HG02981 (cell line): ENCODE measurements at regions not wholly inside any gene's neighbourhood (a gene's known extent, or its start where the extent isn't known, plus 50 kb on each side); places are given as distances from the start of the nearest gene placed in this dataset.
"Not testable (repeated sequence)": the region's sequence is repeated elsewhere in the genome, so short reads cannot be mapped to it uniquely, and the experiment has no call there.

Experiments used
- ATAC-seq: cut with Tn5 transposase; IDR thresholded peaks from one replicate; pipeline ENCODE4 v1.9.1; 2021; ENCODE audit warnings: mild to moderate bottlenecking, moderate library complexity; ENCODE audit not compliant: unreplicated experiment

DNA sequence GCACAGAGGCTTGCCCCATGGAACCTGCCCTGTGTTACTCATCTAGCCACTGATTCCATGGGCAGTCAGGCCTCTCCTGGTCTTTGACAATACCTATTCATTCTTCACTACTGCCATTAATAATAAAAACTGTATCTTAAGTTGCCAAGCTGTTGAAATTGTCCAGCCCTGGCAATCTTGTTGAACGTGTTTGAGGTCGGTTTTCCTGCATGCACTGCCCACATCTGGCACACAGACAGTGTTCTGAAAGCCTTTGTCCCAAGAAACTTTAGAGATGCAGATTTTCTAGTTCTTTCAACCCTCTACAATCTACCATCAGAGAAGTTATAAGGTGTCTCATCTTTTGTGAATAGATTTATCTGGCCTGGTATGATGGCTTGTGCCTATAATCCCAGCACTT, 567.2 kb upstream of the NECTIN3 start:
- no peak for ATAC-seq

DNA sequence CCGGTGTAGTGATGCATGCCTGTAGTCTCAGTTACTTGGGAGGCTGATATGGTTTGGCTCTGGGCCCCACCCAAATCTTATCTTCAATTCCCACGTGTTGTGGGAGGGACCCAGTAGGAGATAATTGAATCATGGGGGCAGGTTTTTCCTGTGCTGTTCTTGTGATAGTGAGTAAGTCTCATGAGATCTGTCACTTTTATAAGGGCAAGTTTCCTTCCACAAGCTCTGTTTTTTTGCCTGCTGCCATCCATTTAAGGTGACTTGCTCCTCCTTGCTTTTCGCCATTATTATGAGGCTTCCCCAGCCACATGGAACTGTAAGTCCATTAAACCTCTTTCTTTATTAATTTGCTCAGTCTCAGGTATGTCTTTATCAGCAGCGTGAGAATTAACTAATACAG, 566.7 kb upstream of the NECTIN3 start:
- no peak for ATAC-seq

DNA sequence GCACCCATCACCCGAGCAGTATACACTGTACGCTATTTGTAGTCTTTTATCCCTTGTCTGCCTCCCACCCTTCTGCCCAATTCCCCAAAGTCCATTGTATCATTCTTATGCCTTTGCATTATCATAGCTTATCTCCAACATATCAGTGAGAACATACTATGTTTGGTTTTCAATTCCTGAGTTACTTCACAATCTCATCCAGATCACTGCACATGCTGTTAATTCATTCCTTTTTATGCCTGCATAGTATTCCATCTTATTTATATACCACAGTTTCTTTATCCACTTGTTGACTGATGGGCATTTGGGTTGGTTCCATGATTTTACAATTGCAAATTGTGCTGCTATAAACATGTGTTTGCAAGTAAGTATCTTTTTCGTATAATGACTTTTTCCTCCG, 564.7 kb upstream of the NECTIN3 start:
- ATAC-seq: no peak

DNA sequence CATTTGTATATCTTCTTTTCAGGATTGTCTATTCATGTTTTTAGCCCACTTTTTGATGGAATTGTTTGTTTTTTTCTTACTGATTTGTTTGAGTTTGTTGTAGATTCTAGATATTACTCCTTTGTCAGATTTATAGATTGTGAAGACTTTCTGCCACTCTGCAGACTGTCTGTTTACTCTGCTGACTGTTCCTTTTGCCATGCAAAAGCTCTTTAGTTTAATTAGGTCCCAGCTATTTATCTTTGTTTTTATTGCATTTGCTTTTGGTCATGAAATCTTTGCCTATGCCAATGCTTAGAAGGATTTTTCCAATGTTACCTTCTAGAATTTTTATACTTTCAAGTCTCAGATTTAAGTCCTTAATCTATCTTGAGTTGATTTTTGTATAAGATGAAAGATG, 564.0 kb upstream of the NECTIN3 start:
- ATAC-seq: not testable (repeated sequence)

DNA sequence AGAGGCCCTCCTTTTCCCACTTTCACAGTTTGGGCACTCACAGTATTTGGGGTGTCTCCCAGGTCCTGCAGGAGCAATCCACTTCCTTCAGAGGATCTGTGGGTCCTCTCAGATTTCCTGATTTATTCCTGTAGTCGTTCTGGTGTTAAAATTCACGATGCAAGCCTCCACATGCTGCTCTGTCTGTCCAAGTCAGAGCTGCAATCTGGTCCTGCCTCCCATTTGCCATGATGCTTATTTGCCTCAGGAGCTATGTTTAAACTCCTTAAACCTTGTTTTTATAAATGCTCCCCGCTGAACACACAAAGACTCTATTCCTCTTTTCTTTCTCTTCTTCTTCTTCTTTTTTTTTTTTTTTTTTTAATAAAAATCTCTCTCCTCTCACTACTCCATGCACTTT, 558.7 kb upstream of the NECTIN3 start:
- ATAC-seq: no peak

DNA sequence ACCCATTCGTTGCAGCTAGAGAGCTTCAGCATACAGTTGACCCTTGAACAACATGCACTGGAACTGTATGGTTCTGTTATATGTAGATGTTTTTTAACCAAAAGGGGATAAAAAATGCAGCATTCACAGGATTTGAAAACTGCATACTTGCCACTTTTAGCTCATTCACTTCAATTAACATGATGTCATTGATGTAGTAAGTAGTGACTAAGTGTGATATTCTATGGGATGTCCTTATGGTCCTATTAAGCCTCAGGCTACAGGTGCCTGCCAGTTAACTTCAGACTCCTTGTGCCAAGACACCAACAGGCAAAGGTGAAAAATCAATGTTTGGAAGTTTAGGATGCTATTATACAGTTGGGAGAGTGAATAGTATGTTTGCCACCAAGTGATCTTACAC, 553.6 kb upstream of the NECTIN3 start:
- ATAC-seq: no peak

DNA sequence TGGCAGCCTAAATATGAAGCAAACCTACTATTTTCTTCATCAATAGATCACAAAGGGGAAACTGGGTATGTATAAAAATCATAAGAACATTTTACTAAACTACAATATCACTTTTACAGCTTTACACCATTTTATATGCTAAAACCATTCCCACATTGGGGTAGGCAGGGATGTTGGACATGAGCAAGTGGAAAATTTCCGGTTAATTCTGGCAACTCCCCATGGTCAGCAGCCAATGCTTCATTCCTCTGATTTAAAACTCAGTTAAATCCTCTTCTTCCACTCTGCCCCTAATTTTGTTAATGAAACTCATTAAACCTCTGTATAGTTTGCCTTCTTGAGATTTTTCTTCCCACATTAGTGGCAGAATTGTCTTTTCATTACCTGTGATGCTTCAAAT, 552.5 kb upstream of the NECTIN3 start:
- no peak for ATAC-seq

DNA sequence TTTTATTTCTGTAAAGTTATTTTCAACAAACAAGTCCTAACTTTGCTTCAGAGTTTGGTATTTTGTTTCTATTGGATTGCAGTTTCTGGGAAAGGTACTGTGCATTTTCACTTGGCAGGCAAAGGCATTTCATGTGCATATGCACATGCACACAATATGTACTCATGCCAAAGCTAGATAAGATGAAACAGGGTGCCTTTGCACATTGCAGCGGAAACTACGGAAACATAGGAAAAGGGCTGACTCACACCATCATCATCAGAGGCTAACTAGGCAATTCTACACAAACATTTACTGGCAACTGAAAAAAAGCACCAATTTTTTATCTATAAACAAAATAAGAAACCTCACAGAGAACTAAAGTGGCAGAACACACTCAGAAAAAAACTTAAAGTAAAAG, 550.6 kb upstream of the NECTIN3 start:
- no peak for ATAC-seq

DNA sequence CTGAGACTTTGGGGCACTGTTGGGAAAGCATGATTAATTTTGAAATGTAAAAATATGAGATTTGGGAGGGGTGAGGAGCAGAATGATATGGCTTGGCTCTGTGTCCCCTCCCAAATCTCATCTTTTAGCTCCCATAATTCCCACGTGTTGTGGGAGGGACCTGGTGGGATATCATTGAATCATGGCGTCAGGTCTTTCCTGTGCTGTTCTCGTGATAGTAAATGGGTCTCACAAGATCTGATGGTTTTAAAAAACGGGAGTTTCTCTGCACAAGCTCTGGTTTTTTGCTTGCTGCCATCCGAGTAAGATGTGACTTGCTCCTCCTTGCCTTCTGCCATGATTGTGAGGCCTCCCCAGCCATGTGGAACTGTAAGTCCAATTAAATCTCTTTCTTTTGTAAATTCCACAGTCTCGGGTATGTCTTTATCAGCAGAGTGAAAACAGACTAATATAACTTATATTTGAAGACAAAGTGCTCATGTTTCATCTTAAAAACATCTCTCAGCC, 546.0 kb upstream of the NECTIN3 start:
- ATAC-seq: not testable (repeated sequence)

DNA sequence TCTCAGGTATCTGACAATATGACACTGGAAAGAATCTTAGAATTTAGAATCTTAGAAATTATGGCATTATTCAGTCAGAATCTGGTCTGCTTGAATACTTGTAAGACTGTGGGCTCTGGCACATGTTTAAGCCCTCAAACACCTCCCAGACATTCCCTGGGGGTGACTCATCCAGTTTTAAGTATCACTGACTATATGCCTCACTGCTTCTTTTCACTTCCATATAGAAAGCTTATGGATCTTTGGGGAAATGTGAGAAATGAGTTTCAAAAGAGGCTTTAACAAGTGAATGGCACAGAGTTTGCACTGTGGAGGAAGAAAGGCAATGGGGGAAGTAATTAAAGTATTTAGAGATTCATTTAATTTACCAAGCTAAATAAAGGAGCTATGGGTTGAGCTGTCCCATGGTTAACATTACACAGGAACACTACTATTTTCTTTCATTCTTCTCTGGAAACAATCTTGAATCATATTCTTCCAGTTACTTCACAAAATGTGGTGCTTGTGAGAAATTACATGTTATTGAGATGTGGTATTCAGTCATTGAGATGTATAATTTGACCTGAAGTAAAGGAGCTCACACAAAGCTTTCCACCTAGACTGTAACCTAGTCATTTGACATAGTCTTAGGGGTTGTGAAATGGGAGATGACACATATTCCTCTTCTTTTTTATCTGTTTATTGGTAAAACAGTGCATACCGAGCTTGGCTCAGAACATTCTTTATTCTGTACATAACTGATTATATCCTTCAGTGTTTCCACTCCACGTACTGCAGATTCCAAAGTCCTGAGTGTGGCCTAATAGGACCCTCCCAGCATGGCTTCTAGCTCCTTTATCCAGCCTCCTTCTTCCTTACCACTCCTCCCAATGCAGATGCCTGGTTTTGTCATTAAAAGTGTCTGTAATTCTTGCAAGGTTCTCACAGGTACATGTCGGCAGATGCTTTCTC, 544.6 kb upstream of the NECTIN3 start:
- ATAC-seq: no peak

DNA sequence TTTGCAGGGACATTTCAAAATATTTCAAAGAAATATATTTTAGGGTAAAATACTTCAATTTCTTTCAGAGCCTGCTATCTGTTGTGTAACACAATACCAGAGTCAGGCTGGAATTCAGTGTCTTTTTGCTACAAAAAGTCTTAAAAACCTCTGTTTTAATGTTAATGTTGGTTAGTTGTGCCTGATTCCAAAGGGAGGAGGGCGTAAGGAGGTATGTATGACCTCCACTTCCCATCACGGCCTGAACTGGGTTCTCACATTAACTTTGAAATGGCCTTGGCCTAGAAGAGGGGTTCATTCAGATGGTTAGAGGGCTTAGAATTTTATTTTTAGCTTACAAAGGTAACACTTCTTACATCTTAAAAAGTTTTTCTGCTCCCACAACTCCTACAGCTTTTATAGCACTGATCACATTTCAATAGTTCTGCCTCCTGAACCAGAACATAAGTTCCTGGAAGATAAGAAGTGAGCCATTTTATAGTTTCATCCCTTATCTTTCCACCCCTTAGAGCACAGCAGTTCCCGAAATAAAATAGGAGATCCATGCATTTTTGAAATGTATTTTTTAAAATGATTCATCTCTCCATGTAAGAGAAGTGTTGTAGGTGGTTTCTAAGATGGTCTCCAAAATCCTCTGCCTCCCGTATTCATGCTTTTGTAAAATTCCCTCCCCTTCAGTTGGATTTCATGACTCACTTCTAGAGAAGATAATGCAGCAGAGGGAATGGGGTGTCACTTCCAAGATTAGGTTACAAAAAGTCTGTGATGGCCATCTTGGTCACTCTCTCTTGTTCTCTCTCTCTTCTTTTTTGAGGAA, 543.1 kb upstream of the NECTIN3 start:
- no peak for ATAC-seq

DNA sequence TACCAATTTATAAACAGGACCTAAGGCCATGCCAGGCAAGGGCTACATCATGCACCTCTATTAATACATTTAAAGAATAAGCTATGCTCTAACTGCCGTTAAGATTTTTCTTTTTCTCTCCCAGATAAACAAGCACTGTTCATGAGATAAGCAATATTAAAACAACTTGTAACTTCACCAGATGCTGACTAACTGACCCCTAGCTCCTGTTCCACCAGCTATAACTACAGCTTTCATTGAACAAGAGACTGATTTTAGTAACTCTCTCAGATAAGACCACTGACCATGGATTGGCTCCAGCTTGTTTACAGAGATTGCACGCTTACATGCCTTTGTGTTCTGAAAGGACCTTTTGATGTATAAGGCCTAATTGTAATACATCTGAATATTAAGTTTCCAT, 540.7 kb upstream of the NECTIN3 start:
- ATAC-seq: no peak

DNA sequence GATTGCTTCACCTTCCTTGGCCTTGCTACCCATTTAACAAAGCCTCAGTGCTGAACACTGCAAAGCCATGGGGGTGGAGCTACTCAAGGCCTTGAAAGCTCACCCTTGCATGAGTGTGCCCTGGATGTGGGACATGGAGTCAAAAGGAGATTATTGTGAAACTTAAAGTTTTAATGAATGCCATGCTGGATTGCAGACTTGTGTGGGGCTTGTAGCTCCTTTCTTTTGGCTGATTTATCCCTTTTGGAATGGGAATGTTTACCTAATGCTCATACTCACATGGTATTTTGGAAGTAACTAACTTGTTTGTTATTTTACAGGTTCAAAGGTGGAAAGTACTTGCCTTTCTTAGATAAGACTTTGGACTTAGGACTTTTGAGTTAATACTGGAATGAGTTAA, 538.5 kb upstream of the NECTIN3 start:
- no peak for ATAC-seq

DNA sequence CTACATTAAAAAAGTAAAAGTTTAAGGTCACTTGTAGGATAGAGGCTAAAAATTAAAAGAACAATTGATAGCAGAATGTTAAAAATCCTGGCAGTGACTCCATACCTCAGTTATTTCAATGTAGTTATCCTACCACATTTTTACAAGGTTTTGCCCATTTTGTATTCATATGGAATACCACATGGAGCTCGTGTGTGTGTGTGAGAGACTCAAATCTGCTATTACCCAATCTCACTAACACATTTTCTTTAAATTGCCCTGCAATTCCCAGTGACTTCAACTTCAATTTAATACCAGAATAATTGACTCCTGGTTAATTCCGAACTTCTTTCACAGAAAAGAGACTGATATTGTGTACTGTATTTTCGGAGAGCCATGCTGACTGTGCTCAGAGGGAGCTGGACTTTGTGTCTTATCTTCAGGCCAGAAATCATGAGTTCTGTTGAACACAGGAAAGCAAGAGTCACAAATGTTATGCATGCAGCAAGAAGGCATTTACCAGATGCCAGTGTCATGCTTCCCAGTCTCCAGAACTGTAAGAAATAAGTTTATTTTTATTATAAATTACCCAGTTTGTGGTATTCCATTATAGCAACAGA, 529.0 kb upstream of the NECTIN3 start:
- ATAC-seq: no peak

DNA sequence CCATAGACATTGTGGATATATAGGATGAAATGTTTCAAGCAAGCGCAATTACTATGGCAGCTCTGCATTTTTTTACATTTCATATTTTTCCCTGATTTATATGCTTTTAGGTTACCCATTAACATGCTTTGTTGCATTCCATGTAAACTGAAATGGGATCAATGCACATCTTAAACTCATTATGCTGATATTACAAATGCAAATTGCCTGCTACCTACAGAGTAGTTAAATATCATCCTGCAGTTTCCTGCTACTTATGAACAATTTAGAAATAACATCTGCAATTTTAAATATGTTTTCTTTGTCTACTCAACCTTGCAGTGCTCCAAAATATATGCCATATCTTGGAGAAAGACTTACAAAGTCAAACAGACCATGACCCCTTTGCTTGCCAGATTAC, 526.9 kb upstream of the NECTIN3 start:
- ATAC-seq: no peak

DNA sequence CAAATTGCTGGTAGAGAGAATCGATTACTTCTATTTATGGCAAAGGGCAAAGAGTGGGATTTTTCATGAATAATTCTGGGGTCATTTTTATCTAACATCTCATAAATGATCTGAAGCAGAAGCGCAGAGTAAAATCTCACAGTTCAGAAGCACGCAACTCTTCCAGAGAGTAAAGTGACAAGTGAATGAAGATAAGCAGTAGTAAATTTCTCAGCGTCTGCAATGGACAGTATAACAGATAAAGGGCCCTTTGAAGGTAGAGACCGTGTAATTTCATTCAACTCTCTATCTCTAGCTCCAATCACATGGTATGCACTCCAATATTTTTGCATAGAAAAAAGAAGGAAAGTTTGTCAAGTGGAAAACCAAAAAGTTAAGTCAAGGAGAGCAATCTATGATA, 521.1 kb upstream of the NECTIN3 start:
- ATAC-seq: no peak

DNA sequence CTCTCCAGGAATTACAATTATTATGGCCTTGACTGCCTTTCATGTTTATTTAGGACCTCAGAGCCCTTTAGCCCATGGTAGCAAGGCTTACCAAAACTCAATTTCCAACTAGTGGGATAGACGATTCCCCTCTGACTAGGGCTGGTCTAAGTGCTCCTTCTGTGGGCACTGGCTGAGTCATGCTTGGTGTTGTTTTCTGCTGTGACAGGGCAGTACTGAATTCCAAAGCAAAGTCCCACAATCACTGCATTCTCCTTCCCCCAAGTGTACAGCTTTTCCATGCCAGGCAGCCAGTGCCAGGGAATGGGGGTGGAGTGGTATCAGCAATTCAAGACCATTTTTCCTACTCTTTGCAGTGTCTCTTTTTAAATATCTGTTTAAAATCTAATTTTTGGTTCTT, 509.0 kb upstream of the NECTIN3 start:
- no peak for ATAC-seq

DNA sequence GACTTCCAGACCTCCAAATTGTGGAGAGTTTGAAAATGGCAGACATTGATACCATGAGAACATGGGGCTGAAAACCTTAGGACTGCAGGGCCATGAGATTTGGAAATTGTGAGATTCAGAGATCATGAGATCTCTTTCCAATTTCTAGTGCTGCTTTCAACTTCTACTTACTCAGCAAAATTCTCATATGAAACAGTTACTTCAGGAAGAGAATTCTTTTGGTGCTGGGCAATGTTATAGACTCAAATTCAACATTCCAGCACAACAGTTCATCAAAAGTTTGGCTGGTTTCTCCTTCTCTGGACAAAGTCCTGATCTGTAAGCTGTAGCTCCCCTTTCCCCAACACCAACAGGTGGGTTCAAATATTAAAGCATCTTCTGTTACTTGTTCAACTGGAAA, 506.9 kb upstream of the NECTIN3 start:
- ATAC-seq: no peak

DNA sequence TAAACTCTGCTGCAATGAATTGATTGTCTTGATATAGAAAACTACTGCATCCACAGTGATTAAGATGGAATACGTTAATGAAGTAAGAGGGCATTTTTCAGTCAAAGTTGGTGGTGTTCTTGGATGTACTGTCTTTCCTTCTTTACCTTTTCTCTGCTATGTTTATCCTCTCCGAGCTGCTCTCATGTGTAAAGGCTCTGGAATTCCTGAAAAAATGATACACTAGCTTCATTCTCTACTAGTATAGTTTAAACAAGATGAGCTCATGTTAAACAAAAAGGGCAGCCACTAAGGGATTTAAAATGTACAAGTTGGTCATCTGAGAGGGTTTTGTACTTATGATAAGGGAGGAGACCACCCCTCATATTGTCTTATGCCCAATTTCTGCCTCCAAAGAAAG, 504.6 kb upstream of the NECTIN3 start:
- no peak for ATAC-seq

DNA sequence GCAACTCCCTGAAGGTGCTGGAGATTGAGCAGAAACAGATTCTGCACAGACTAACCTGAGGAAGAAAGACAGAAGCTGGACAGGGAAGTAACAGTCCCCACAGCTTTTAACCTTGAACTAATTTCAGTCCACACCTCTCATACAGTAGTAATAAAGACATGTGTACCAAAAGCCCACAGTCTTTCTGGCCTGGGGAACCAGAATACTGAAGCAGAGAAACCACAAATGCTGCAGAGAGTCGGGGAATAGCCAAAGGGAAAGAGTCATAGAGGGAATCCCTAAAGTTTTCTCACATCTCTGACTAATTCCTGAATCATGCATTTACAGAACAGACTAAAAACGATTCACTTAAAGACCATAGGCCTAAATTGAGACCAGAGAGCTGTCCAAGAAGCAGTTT, 503.4 kb upstream of the NECTIN3 start:
- ATAC-seq: peak; percentile 71

DNA sequence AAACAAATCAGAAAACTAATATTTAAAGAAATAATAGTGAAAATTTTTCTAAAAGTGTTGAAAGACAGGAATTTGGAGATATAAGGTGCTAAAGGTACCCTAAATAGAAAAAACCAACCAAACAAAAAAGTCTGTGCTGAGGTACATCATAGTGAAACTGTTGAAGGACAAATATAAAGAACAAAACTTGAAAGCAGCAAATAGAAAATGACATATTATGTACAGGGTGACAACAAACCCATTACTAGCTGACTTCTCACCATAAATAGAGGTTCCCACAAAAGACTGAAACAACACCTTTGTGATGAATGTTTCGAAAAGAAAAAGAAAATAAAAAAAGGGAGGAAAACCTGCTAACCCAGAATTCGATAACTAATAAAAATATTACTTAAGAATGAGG, 502.5 kb upstream of the NECTIN3 start:
- ATAC-seq: no peak
